GM23248 (cell line): ENCODE measurements at regions not wholly inside any gene's neighbourhood (a gene's known extent, or its start where the extent isn't known, plus 50 kb on each side); places are given as distances from the start of the nearest gene placed in this dataset.
"Not testable (repeated sequence)": the region's sequence is repeated elsewhere in the genome, so short reads cannot be mapped to it uniquely, and the experiment has no call there.

Experiments used
- DNase-seq: peaks from one replicate; pipeline ENCODE4 v3.0.0-alpha.2; 2015
- H2AFZ ChIP-seq: fragments of 200-600 bp; sonication (generic); 2 replicates; pipeline ENCODE4 v1.6.1; 2016; ENCODE audit warnings: antibody characterized with exemption
- H3F3A ChIP-seq: fragments of 200-600 bp; sonication (generic); 2 replicates; pipeline ENCODE4 v1.6.1; 2016; ENCODE audit warnings: mild to moderate bottlenecking, antibody characterized with exemption, mixed run types; ENCODE audit not compliant: insufficient read depth
- H3K27ac ChIP-seq: fragments of 200-600 bp; sonication (generic); 2 replicates; pipeline ENCODE4 v1.5.1; 2016; ENCODE audit warnings: mild to moderate bottlenecking
- H3K27me3 ChIP-seq: fragments of 200-600 bp; sonication (generic); replicated peaks from 2 replicates; pipeline ENCODE4 v1.6.1; 2016; ENCODE audit warnings: mild to moderate bottlenecking; ENCODE audit not compliant: insufficient read depth
- H3K36me3 ChIP-seq: fragments of 200-600 bp; sonication (generic); 2 replicates; pipeline ENCODE4 v1.6.1; 2016; ENCODE audit warnings: low read depth, mild to moderate bottlenecking
- H3K4me1 ChIP-seq: fragments of 200-600 bp; sonication (generic); 2 replicates; pipeline ENCODE4 v1.6.1; 2016; ENCODE audit warnings: mild to moderate bottlenecking; ENCODE audit not compliant: insufficient read depth
- H3K4me2 ChIP-seq: fragments of 200-600 bp; sonication (generic); one replicate; pipeline ENCODE4 v1.6.1; 2016; ENCODE audit warnings: mild to moderate bottlenecking; ENCODE audit not compliant: unreplicated experiment
- H3K4me3 ChIP-seq: fragments of 200-600 bp; sonication (generic); 2 replicates; pipeline ENCODE4 v1.5.1; 2016; ENCODE audit warnings: mild to moderate bottlenecking
- H3K79me2 ChIP-seq: fragments of 200-600 bp; sonication (generic); 2 replicates; pipeline ENCODE4 v1.6.1; 2016; ENCODE audit warnings: mild to moderate bottlenecking; ENCODE audit not compliant: insufficient read depth
- H3K9ac ChIP-seq: fragments of 200-600 bp; sonication (generic); 2 replicates; pipeline ENCODE4 v1.6.1; 2016; ENCODE audit warnings: mild to moderate bottlenecking
- H3K9me2 ChIP-seq: fragments of 200-600 bp; sonication (generic); 2 replicates; pipeline ENCODE4 v1.6.1; 2016; ENCODE audit warnings: mixed run types, mild to moderate bottlenecking, moderate library complexity; ENCODE audit not compliant: insufficient read depth
- H3K9me3 ChIP-seq: fragments of 200-600 bp; sonication (generic); one replicate; pipeline ENCODE4 v1.6.1; 2017; ENCODE audit warnings: low read depth
- H4K20me1 ChIP-seq: fragments of 200-600 bp; sonication (generic); 2 replicates; pipeline ENCODE4 v1.6.0; 2016; ENCODE audit not compliant: insufficient read depth
- EZH2 ChIP-seq: fragments of 200-600 bp; sonication (generic); IDR thresholded peaks from 2 replicates; pipeline ENCODE4 v1.6.1; 2018; ENCODE audit warnings: antibody characterized with exemption, mild to moderate bottlenecking; ENCODE audit not compliant: insufficient read depth, poor library complexity, severe bottlenecking
- EZH2phosphoT487 ChIP-seq: fragments of 200-600 bp; sonication (generic); IDR thresholded peaks from 2 replicates; pipeline ENCODE4 v1.6.1; 2018; ENCODE audit warnings: antibody characterized with exemption, moderate library complexity, mild to moderate bottlenecking, low read depth; ENCODE audit not compliant: insufficient read depth
- WGBS, 2 experiments: methylation state at CpG; one replicate each; pipeline ENCODE4 v1.1.6; 2015 to 2017; ENCODE audit warnings: low lambda C conversion rate in 2 of 2, low coverage in 1 of 2; ENCODE audit errors: missing lambda C conversion rate in 2 of 2; 5-methylcytosine and 5-hydroxymethylcytosine counted together
- in situ Hi-C: fragments of 300-500 bp; cut with MboI; formaldehyde crosslinking; loops from 2 replicates; pipeline ENCODE4 v1.15.0; 2020

DNA sequence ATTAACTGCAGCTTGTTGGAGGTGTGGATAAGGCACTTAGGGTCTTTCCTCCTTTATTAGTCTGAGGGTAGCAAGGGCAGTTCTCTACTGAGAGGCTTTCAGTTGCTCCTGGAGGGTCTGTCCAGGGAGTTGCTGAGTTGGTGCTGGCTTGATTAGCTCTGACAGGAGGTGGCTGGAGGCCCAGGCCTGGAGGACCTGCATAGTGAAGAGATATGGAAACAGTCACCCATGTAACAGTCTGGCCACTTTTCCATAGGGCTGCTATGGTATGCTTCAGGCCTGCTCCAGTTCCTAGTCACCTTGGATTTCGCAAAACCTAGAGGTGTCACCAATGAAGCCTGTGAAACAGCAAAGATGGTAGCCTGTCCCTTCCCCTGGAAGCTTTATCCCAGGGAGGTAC is 143.3 kb upstream of the SLC38A2 start:
- Histone ChIP-seq H3K9ac (no peak overlapping the region), H3K79me2 (no peaks in the 10 kb centered on the region), H3K27ac (no peak overlapping the region), H2AFZ (no peak overlapping the region), H3K4me3 (no peak overlapping the region), H3K27me3 (no peaks in the 10 kb centered on the region), H4K20me1 (no peaks in the 10 kb centered on the region), H3K9me2 (no peaks in the 10 kb centered on the region), H3K36me3 (0 out of 2 replicates have a peak, but pooled peaks cover 3% of the 10 kb centered on the region), H3K4me2 (no peak overlapping the region), H3K4me1 (no peaks in the 10 kb centered on the region), H3K9me3 (peaks cover 3% of the 10 kb centered on the region), H3F3A (no peaks in the 10 kb centered on the region)
- TF ChIP-seq EZH2 (no peak), EZH2phosphoT487 (no peak)
- in situ Hi-C loops: no loop called here
- DNase-seq: no peak
- WGBS, 2 experiments: 100% methylated on average over 1 of the region's 1 CpG

DNA sequence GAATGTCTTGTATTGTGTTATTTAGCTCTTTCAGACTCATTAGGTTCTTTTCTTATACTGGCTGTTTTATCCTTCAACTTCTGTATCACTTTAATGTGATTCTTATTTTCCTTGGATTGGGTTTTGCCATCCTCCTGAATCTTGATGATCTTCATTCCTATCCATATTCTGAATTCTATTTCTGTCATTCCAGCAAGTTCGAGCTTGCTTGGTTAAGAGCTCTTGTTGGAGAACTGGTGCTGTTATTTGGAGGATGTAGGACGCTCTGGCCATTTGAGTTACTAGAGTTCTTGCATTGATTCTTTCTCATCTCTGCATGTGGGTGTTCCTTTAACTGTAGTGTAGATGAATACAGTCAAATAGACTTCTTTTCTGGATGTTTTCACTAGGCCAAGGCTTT is 142.3 kb upstream of the SLC38A2 start:
- Histone ChIP-seq H3K27ac (no peak overlapping the region), H3F3A (no peaks in the 10 kb centered on the region)
- in situ Hi-C loops: no loop called here

DNA sequence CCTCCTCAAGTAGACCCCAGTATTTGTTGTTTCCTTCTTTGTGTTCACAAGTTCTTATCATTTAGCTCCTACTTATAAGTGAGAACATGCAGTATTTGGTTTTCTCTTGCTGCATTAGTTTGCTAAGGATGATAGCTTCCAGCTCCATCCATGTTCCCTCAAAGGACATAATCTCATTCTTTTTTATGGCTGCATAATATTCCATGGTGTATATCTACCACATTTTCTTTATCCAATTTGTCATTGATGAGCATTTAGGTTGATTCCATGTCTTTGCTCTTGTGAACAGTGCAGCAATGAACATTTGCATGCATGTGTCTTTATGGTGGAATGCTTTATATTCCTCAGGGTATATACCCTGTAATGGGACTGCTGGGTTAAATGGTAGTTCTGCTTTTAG is 137.7 kb upstream of the SLC38A2 start:
- H3K27ac ChIP-seq, H3K27me3 ChIP-seq, DNase-seq, H3F3A ChIP-seq, H3K4me3 ChIP-seq, H2AFZ ChIP-seq, H3K4me1 ChIP-seq, H3K79me2 ChIP-seq, H3K36me3 ChIP-seq, H3K9me2 ChIP-seq, H3K4me2 ChIP-seq, H3K9ac ChIP-seq, in situ Hi-C loops, H4K20me1 ChIP-seq, H3K9me3 ChIP-seq: not testable (repeated sequence)

More for the DNA sequence above, 142.3 kb upstream of the SLC38A2 start:
- Histone ChIP-seq H3K9me3 (peaks cover 8% of the 10 kb centered on the region), H3K27me3 (no peaks in the 10 kb centered on the region), H3K4me3 (no peak overlapping the region), H3K4me1 (no peaks in the 10 kb centered on the region), H4K20me1 (no peaks in the 10 kb centered on the region), H3K79me2 (no peaks in the 10 kb centered on the region), H2AFZ (no peak overlapping the region), H3K36me3 (0 out of 2 replicates have a peak, but pooled peaks cover 3% of the 10 kb centered on the region), H3K9me2 (no peaks in the 10 kb centered on the region), H3K9ac (no peak overlapping the region), H3K4me2 (no peak overlapping the region)
- TF ChIP-seq EZH2phosphoT487: no peak
- no peak for TF ChIP-seq EZH2
- no peak for DNase-seq
- 94 to 97% methylated on average over 2 of the region's 2 CpGs for WGBS, 2 experiments

DNA sequence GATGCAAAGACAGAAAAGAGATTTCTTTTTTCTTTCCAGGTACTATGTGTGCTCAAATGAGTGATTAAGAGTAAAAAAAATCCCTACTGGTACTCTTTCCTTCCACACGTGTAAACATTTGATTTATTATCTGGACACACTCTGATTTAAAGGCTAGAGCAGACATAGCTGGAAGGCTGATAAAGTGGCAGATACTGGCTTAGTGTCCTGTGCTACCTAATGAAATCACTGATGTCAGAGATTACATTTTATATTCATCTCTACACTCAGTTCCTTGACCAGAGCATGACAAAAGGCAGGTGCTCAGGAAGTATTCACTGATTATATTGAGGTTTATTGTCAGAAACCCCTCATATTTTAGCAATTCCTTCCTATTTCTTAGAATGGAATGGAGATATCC is 136.6 kb upstream of the SLC38A2 start:
- H3K36me3 ChIP-seq: 0 out of 2 replicates have a peak, but pooled peaks cover 3% of the 10 kb centered on the region
- peaks cover 8% of the 10 kb centered on the region for H3K9me3 ChIP-seq
- 96 to 97% methylated on average over 1 of the region's 1 CpG for WGBS, 2 experiments
- H2AFZ ChIP-seq: no peak overlapping the region
- peaks cover 4% of the 10 kb centered on the region; the same call in 1 of the 2 replicates for H3K4me1 ChIP-seq
- H3K9ac ChIP-seq: no peak overlapping the region
- no peaks in the 10 kb centered on the region for H3K9me2 ChIP-seq
- peaks cover 4% of the 10 kb centered on the region; the same call in 1 of the 2 replicates for H3F3A ChIP-seq
- H3K27me3 ChIP-seq: no peaks in the 10 kb centered on the region
- H3K4me2 ChIP-seq: no peak overlapping the region
- no peak overlapping the region for H3K4me3 ChIP-seq
- no peaks in the 10 kb centered on the region for H3K79me2 ChIP-seq
- no peak overlapping the region for H3K27ac ChIP-seq
- in situ Hi-C loops: no loop called here
- no peak for TF ChIP-seq EZH2phosphoT487
- no peak for TF ChIP-seq EZH2
- no peaks in the 10 kb centered on the region for H4K20me1 ChIP-seq
- DNase-seq: no peak

DNA sequence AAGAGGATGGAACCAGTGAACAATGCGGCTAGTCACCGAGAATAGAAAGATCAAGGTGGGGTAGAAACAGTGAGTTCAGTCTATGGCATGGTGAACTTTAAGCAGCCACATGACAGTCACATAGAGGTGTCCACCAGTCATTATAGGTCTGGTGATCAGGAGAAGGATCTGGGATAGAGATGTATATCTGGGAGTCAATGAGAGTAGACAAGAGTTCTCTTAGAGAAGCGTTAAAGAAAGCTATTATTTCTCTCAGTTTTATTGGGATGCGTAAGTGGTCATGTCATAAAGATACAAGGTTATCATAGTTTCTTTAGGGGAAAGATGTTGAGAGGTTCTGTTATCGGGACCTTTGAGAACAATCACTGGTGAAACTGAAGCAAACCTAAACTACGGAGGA is 136.1 kb upstream of the SLC38A2 start:
- peaks cover 4% of the 10 kb centered on the region; the same call in 1 of the 2 replicates for H3K4me1 ChIP-seq
- DNase-seq: no peak
- H3K4me2 ChIP-seq: no peak overlapping the region
- peaks cover 4% of the 10 kb centered on the region; the same call in 1 of the 2 replicates for H3F3A ChIP-seq
- 98 to 100% methylated on average over 6 of the region's 6 CpGs for WGBS, 2 experiments
- H3K79me2 ChIP-seq: no peaks in the 10 kb centered on the region
- in situ Hi-C loops: no loop called here
- H3K9ac ChIP-seq: no peak overlapping the region
- 0 out of 2 replicates have a peak, but pooled peaks cover 3% of the 10 kb centered on the region for H3K36me3 ChIP-seq
- H4K20me1 ChIP-seq: no peaks in the 10 kb centered on the region
- peaks cover 8% of the 10 kb centered on the region for H3K9me3 ChIP-seq
- H3K9me2 ChIP-seq: no peaks in the 10 kb centered on the region
- H2AFZ ChIP-seq: no peak overlapping the region
- H3K27me3 ChIP-seq: no peaks in the 10 kb centered on the region
- no peak for TF ChIP-seq EZH2
- no peak for TF ChIP-seq EZH2phosphoT487
- no peak overlapping the region for H3K27ac ChIP-seq
- H3K4me3 ChIP-seq: no peak overlapping the region
